ENCODE measurements at regions not wholly inside any gene's neighbourhood (a gene's known extent, or its start where the extent isn't known, plus 50 kb on each side); places are given as distances from the start of the nearest gene placed in this dataset.

- no peaks in the 10 kb centered on the region for H3K27me3 ChIP-seq (ENCODE audit: control insufficient read depth, insufficient read depth, low read length)
- H3K9me3 Mint-ChIP-seq, result no peaks in the 10 kb centered on the region
- peaks cover 0 to 4% of the 10 kb centered on the region in 2 donors for H3K27me3 Mint-ChIP-seq (ENCODE audit: low read depth in 2 of 2)
- H3K4me1 ChIP-seq (ENCODE audit: control insufficient read depth, insufficient read depth, low read length), result peaks cover 25% of the 10 kb centered on the region
- H3K4me1 Mint-ChIP-seq, result peaks cover 32 to 52% of the 10 kb centered on the region in 2 donors
- H3K9me3 ChIP-seq (ENCODE audit: control insufficient read depth, insufficient read depth, low read length), result no peaks in the 10 kb centered on the region
- H3K36me3 ChIP-seq (ENCODE audit: control insufficient read depth, insufficient read depth, low read length), result no peaks in the 10 kb centered on the region
- DNase-seq, result peak; percentile 41 to 76
- H3K36me3 Mint-ChIP-seq, result no peaks in the 10 kb centered on the region
- ATAC-seq, result peak; percentile 92 to 97 (median 96)
- intact Hi-C loops (cut with micrococcal nuclease), result loop anchor here (1.0 to 5.0 kb wide), 3 partner anchors 98 to 293 kb away; no protein-coding TSS in a partner anchor
- H3K27ac Mint-ChIP-seq, result peak overlapping the region; percentile 73 to 84
- H3K4me3 Mint-ChIP-seq, result peak overlapping the region; percentile 47
- no peak overlapping the region for H3K4me3 ChIP-seq (ENCODE audit: low read length)
- WGBS (ENCODE audit: insufficient coverage), result 22% methylated on average over 6 of the region's 8 CpGs
- TF ChIP-seq, protein P1, sequence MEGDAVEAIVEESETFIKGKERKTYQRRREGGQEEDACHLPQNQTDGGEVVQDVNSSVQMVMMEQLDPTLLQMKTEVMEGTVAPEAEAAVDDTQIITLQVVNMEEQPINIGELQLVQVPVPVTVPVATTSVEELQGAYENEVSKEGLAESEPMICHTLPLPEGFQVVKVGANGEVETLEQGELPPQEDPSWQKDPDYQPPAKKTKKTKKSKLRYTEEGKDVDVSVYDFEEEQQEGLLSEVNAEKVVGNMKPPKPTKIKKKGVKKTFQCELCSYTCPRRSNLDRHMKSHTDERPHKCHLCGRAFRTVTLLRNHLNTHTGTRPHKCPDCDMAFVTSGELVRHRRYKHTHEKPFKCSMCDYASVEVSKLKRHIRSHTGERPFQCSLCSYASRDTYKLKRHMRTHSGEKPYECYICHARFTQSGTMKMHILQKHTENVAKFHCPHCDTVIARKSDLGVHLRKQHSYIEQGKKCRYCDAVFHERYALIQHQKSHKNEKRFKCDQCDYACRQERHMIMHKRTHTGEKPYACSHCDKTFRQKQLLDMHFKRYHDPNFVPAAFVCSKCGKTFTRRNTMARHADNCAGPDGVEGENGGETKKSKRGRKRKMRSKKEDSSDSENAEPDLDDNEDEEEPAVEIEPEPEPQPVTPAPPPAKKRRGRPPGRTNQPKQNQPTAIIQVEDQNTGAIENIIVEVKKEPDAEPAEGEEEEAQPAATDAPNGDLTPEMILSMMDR (IDR thresholded peaks at IDR 0.05), result no peak
- peak overlapping the region; percentile 48 for H3K27ac ChIP-seq (ENCODE audit: low read length)
These were observed 226.6 kb downstream of the SNX18 start for GRCh38 chr5:54743997-54744788.

GRCh38 chr5:54743581-54743980 lies 226.0 kb downstream of the SNX18 start:
- Mint-ChIP-seq H3K36me3 (no peaks in the 10 kb centered on the region), H3K4me1 (peaks cover 36 to 58% of the 10 kb centered on the region in 2 donors), H3K9me3 (no peaks in the 10 kb centered on the region), H3K4me3 (peak overlapping the region; percentile 47), H3K27ac (peak overlapping the region; percentile 73 to 84), H3K27me3 (ENCODE audit: low read depth in 2 of 2) (peaks cover 0 to 6% of the 10 kb centered on the region in 2 donors)
- H3K4me3 ChIP-seq (ENCODE audit: low read length), result no peak overlapping the region
- 96% methylated on average over 5 of the region's 5 CpGs for whole genome bisulfite sequencing (ENCODE audit: insufficient coverage)
- no peaks in the 10 kb centered on the region for H3K36me3 ChIP-seq (ENCODE audit: control insufficient read depth, insufficient read depth, low read length)
- no peak for ATAC-seq
- H3K4me1 ChIP-seq (ENCODE audit: control insufficient read depth, insufficient read depth, low read length), result peaks cover 25% of the 10 kb centered on the region
- DNase-seq, result no peak
- intact Hi-C loops (cut with micrococcal nuclease), result loop anchor here (5.0 kb wide), 1 partner anchor 294 kb away; no protein-coding TSS in a partner anchor
- no peaks in the 10 kb centered on the region for H3K9me3 ChIP-seq (ENCODE audit: control insufficient read depth, insufficient read depth, low read length)
- TF ChIP-seq, protein P1 (IDR thresholded peaks at IDR 0.05), result no peak
- H3K27ac ChIP-seq (ENCODE audit: low read length), result peak overlapping the region; percentile 48
- no peaks in the 10 kb centered on the region for H3K27me3 ChIP-seq (ENCODE audit: control insufficient read depth, insufficient read depth, low read length)

DNA sequence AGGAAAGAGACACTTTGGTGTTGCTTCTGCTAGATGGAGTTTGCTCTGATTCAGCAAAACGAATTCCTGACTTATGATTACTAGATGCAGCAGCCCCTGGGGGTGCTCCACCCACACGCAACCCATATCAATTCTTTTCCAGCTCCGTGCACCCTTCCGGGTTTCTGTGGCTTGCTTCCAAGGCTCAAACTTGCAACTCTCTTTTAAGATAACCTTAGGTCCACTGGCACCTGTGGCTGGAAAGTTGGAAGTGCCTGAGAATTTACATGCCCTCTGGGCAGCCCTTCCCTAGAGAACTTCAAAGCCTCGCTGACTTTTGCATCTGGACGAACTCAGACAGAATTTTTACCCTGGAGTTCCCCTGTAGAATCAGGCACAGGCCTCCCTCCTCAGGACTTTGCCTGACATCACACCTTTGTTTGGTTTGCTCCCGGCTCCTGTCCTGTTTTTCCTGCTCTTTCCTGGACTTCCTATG lies 224.9 kb downstream of the SNX18 start:
- Histone ChIP-seq H3K4me1 (ENCODE audit: control insufficient read depth, insufficient read depth, low read length) (peaks cover 25% of the 10 kb centered on the region), H3K9me3 (ENCODE audit: control insufficient read depth, insufficient read depth, low read length) (no peaks in the 10 kb centered on the region), H3K27ac (ENCODE audit: low read length) (no peak overlapping the region), H3K4me3 (ENCODE audit: low read length) (no peak overlapping the region), H3K27me3 (ENCODE audit: control insufficient read depth, insufficient read depth, low read length) (no peaks in the 10 kb centered on the region), H3K36me3 (ENCODE audit: control insufficient read depth, insufficient read depth, low read length) (no peaks in the 10 kb centered on the region)
- no peak for DNase-seq
- intact Hi-C loops (cut with micrococcal nuclease), result loop anchor here (5.0 kb wide), 1 partner anchor 295 kb away; no protein-coding TSS in a partner anchor
- ATAC-seq, result no peak
- peaks cover 40 to 66% of the 10 kb centered on the region in 2 donors for H3K4me1 Mint-ChIP-seq
- no peaks in the 10 kb centered on the region for H3K9me3 Mint-ChIP-seq
- no peak overlapping the region for H3K4me3 Mint-ChIP-seq
- no peaks in the 10 kb centered on the region for H3K36me3 Mint-ChIP-seq
- no peak overlapping the region for H3K27ac Mint-ChIP-seq
- 79% methylated on average over 7 of the region's 7 CpGs for WGBS (ENCODE audit: insufficient coverage)
- peaks cover 0 to 9% of the 10 kb centered on the region in 2 donors for H3K27me3 Mint-ChIP-seq (ENCODE audit: low read depth in 2 of 2)
- TF ChIP-seq, protein P1 (IDR thresholded peaks at IDR 0.05), result no peak
